CD4-positive, alpha-beta T cell treated with Interleukin-15 for 4 hours (primary cell): ENCODE measurements at regions not wholly inside any gene's neighbourhood (a gene's known extent, or its start where the extent isn't known, plus 50 kb on each side); places are given as distances from the start of the nearest gene placed in this dataset.

ENCODE experiments used
- DNase-seq: peaks from one replicate; pipeline ENCODE4 v3.0.0-alpha.2; 2020; ENCODE audit warnings: low spot score

GRCh38 chr10:121071901-121072300, 220.7 kb downstream of the WDR11 start:
- DNase-seq = no peak

DNA sequence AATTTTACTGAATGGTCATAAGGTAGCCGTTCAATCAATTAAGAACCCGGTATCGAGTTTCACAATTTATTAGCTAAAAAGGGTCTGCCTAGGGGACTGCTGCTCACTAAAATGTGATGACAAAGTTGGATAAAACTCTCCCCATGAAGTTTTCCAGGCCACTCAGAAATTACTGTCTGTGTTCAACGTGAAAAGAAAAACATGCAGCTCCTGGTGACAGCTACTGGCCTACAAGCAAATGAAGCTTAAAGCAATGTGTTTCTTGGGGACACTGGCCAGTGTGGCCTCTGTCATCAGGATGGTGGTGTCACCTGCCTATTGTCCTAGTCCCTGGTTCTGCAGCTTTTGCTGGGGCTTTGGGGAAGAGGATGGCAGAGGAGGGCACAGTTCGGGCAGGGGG, 222.6 kb downstream of the WDR11 start:
- no peak for DNase-seq

DNA sequence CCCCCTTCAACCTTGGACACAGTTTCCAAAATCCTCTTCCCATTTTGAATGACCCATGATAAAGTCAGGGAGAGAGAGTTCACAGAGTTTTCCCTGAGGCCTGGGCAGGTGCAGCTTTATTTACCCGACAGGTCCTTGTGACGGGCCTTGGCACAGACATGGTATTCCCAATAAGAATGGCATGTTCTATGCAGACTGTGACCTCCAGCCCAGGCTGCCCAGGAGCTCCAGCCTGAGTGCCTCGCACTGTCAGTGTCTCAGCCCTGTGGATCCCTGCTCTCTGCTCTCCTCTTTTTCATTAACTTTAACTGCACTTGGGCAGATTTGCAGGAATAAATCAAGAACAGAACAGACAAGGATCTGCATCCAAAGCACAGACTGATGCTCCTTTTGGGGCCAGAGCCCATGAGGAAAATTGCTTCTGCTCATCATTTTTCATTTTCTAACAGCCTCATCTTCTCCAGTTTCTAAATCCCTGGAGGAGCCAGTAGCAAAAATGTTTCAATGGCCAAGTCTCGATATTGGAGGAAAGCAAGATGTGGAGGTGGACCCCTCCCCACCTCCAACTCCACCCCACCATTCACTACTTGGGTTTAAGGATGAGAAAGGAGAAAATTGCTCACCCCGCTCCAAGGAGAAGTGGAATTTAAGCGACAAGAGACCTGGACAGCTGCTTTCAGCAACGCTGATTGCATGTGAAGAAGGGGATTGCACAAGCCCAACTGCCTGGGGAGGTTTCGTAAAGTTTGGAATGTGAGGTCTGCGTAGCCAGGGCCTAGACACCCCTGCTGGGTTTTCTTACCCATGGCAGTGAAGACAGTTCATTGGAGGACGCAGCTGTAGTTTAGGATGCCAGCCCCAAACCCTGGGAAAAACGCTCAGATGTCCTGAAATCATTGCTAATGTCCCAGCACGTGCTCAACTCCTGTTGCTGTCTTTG, 225.9 kb downstream of the WDR11 start:
- DNase-seq = no peak

DNA sequence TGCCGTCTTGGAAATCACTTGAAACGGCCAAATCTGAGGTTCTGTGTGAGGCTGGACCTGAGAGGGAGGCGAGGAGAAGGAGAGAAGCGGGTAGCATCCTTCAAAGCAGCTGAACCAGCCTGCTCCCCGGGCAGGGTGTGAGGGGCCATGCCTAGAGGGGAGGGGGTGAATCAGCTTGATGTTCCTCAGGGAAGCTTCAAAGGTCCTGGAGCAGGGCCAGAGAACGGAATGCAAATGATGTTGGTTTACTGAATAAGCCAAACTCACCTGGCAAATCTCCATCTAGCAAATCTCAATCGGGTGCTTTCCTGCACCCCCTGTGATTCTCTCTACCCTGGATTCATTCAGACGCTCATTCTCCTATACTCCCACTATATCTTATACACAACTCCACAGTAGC, 226.9 kb downstream of the WDR11 start:
- no peak for DNase-seq

DNA sequence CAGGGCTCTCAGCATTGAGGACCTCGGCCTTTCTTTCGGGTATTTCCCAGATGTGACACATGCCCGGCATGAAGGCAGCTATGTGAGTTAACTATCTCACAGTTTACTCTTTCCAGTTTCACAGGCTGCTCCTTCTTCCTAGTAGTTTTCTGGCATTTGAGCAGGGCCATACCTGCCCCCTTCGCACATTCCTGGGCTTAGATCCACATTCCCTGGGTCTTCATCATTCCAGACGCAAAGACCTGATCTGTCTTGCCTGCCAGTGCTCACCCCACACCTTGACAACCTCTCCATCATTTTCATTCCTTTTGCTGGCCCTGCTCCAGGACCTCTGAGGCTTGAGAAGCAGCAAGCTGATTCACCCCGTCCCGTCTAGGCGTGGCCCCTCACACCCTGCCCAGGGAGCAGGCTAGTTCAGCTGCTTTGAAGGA, 227.5 kb downstream of the WDR11 start:
- DNase-seq = no peak

DNA sequence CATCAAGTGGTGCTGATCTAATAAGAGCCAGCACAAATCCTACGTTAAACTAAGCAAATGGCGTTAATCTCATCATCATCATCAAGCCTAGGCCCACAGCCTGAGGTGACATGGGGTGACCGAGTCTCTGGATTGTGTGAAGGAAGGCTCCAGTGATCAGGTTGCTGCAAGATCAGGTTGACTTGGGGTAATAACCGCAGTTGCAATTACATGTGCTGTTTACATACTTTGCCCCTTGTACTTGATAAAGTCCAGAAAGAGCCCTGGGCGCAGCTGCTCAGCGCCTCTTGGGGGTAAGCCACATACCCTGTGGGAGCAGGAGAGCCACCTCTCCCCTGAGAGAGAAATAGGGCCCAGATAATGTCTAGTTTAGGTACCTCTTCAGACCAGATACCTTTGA, 228.1 kb downstream of the WDR11 start:
- DNase-seq = no peak

- DNase-seq = no peak
These were observed 229.2 kb downstream of the WDR11 start for GRCh38 chr10:121080281-121080891.

DNA sequence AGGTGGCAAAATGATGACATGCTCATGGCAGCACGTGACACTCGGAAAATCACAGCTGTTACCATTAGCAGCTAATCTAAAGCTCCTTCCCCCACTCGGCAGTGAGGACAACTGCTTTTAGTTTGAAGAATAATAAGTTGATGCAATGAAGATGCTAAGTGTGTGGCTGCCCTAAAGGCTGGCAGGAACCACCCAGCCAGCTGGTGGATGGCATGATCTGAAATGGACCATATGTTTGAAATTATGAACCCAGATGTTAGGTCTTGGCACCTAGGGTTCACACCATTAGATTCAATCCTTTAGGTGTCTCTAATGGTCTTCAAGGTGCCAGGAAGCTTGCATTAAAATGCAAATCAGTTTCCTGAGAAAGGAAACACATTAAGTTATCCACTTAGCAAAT, 230.1 kb downstream of the WDR11 start:
- no peak for DNase-seq

DNA sequence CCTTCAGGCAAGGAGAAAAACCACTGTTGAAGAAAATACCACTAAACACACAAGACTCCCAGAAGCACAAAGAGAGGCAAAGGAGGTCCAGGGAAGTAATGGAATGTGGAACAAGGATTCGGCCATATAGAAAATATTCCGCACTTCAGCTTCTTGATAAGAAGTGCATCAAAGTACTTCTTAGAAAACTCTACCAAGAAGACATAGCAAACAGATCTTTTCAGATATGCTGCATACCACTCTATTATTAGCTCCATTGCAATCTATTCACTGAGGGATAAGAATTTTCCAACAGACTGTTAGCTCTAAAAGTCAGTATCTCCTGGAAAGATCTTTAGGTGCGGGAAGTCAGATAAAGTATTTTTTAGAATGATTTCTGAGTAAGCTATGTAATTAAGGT, 231.8 kb downstream of the WDR11 start:
- DNase-seq = no peak

DNA sequence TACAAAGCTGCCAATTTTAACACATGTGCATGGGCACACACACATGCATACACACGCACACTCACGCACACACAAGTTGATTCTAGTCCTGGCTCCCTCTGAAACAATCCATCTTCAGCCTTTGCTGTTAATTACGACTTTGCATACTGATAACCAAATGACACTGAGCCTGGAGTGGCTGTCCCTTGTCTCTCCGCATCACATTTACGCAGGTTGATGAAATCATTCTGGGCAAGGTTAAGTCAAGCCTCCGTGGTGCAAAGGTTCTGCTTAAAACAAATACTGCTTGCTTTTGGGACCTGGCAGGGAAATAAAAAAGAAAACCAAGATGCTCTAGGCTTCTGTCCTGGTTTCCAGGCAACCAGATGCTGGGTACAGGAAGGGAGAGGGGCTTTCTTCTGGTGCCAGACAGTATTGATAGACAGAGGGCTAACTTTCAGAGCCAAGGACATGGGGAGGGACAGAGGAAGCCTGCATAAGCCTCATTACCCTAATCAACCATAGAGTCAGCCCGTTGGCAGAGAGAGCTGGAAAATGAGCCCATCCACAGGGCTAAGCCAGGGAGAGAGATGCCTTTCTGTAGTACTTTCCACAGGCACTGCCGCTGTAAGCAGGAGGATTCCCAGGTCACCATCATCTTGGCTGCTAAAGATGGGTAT, 233.0 kb downstream of the WDR11 start:
- DNase-seq = no peak

- DNase-seq = no peak
These were observed 233.5 kb downstream of the WDR11 start for GRCh38 chr10:121084675-121085070.

DNA sequence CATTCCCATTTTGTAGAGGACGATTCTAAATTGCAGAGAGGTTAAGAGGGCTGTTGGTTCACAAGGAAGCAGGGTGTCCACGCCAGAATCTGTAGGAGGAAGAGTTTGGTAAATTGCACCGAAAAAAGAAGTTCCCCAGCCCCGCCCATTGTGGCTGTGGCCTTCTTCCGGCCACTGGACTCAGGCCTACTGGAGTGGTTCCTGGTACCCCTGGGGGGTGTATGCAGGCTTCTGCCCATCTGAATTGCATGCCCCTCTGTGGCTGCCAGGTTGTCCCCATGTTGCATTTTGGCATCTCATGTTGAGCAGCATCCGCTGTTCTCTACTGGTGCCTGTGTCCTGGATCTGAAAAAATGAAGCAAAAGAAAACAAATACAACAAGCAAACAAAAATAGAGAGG, 234.2 kb downstream of the WDR11 start:
- no peak for DNase-seq

DNA sequence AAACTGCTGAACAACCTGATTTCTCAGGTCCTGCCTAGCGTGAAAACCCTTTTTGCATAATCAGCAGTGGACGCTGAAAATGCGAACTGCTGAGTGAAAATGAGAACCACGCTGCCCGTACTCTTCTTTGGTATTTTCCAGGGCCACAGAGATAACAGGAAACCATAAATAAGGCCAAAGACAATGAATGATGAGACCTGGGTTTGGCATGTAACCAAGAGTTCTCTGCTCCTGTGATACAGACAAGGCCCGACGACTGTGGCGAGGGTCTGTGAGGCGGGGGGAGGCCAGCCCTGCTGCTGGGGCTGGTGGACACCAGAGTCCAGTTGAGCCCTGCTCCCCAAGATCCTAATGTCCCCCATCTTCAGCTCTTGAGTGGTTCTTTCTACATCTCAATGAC, 236.0 kb downstream of the WDR11 start:
- no peak for DNase-seq

- DNase-seq = no peak
These were observed 236.5 kb downstream of the WDR11 start for GRCh38 chr10:121087688-121088087.

DNA sequence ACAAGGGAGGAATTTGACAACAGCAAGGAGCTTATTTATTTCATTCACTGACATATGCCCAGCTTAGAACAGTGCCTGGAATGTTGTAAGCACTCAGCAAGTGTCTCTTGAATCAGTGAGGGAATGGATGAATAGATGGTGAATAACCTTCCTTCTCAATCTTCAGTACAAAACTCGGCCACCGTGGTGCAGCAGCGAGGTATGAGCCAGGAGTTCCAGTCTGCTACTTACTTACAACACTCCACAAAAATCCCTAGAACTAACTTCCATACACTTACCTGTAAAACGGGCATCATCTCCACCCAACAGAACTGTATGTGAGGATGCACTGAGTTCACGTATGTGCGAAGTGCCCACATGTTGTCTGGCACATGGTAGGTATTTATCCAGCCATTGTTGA, 237.4 kb downstream of the WDR11 start:
- no peak for DNase-seq

DNA sequence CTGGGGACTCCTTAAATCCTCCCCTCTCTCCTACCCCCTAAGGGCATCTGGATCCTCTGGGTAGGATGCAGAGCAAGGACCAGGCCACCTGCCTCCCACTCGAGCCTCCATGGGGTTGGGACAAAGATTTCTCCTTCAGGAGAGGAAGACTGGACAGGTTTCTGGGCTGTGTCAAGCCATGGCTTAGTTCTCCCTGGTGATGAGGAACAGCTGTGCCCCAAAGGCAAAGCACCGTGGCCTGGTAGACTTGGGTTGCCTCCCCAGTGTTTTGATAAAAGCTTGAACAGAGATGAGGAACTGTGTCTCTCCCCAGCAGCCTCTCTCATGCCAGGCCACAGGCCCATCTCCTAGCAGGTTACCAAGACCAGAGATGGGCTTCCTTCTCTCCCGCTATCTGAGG, 238.3 kb downstream of the WDR11 start:
- no peak for DNase-seq

DNA sequence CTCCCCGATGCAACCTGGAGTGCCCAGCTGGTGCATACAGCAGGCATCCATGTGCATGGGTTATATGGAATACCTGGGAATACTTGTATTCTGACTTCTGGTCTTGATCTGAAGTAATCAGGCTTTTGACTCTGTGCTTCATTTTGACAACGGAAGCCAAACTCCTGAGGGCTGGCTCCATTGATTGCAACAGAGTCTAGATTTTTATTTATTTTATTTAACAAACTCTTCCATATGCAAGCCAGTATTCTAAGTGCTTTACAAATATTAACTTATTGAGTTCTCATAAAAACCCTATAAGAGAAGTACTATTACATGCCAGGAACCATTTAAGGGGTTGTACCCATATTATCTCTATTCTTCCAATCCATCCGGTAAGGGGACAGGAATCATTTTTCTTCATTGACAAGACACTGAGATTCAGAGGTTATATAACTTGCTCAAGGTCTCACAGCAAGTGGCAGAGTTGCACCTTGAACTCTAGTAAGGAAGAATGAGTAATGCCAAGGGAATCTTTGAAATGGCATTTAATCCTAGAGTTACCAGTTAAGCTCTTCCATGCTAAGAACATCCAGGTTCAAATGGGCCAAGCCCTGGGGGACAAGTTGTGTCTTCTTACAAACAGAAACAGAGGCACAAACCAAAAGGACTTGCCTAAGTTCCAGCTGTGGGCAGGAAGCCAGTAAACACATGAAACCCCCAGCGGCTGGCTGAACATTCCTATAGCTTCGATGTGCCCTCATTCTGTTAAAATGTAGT, 241.0 kb downstream of the WDR11 start:
- no peak for DNase-seq

DNA sequence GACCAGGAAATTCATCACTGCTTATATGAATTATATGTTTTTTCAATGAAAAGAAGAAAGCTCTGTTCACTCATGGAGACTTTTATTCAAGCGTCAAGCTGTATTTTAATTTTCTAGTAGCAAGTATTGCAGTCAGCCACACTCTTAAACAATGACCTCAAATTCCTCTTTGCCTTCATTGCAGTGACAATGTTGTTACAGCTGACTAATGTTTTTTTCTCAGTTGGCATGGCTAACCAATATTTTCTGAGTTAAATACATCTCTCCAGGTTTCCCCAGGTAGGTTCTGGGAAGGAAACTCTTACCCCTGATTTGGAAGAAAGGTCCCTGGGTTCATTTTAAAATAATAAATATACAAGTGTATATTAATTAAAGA, 241.5 kb downstream of the WDR11 start:
- DNase-seq = no peak

DNA sequence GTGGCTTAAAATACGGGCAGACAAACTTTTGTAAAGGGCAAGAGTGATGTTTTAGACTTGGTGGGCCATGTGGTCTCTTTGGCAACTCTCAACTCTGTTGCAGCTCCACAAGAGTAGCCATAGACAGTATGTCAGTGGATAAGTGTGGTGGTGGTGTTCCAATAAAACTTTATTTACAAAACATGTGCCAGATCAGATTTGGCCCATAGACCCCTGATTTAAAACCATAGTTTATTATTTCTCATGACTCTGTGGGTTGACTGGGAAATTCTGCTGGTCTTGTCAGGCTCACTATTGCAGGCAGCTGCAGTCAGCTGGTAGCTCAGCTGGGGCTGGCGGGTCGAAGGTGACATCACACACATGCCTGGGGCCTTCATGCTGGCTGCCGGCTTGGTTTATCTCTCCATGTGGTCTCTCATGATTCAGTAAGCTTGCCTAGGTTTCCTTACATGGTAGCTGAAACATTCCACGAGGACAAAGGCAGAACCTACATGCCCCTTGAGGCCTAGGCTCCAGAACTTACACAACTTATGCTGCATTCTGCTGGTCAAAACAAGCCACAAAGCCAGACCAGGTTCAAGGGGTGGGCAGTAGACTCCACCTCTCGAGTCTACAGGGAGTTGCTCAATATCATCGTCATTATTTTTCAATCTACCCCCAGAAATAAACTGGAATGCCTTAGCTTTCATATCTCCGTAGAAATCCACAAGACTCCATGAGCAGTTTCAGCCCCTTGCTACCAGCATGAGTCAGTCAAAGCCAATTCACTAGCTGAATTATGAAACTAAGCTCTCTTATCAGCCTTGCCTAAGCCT, 245.7 kb downstream of the WDR11 start:
- DNase-seq = no peak

DNA sequence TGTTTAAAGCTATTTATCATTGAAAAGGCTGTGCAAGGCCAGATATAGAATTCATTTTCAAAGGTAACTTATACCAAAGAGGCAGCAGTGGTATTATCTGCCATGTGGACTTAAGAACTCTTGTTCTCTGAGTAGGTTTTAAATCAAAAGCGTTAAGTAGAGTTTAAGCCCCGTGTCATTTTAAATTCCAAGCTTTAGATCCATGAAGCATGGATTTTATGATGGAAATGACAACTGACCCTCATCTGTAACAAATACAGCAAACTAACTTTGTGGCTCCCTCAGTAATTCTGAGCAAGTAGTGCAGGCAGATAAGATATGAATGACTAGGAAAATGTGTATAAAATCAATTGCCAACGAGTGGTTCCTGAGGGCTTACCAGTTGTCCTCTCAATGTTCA, 247.0 kb downstream of the WDR11 start:
- no peak for DNase-seq

GRCh38 chr10:121098751-121099150, 247.6 kb downstream of the WDR11 start:
- no peak for DNase-seq

DNA sequence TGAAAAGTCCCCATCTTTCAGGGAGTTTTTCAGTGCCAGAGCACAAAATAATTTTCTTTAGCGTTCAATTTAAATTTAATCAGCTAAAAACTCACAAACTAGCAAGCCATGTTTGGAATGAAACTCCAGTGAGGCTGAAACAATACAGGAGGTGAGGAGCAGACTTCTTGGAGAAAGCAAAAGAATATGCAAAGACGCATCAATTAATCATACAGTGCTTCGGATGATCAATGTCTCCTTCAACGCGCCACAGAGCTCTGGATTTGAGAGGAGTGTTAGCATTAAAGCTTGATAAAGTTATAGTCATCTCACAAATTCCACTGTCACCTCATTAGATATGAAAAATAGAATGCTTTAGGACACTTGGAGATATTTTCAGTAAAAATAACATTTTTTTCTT, 248.0 kb downstream of the WDR11 start:
- DNase-seq = no peak
